ENCODE measurements at regions not wholly inside any gene's neighbourhood (a gene's known extent, or its start where the extent isn't known, plus 50 kb on each side); places are given as distances from the start of the nearest gene placed in this dataset.
"Not testable (repeated sequence)": the region's sequence is repeated elsewhere in the genome, so short reads cannot be mapped to it uniquely, and the experiment has no call there.

- TF ChIP-seq CTCF (IDR thresholded peaks at IDR 0.05), result no peak
- Histone ChIP-seq H3K4me1 (no peaks in the 10 kb centered on the region), H3K36me3 (no peaks in the 10 kb centered on the region), H3K27ac (no peak overlapping the region), H3K27me3 (peaks cover 16 to 98% of the 10 kb centered on the region in 2 donors), H3K4me3 (no peak overlapping the region), H3K9me3 (no peaks in the 10 kb centered on the region)
- intact Hi-C loops (cut with DNase I), result no loop called here
- no peak for ATAC-seq
- DNase-seq, result no peak
Measured at GRCh38 chr10:100642295-100642994, 102.9 kb upstream of the PAX2 start.

- TF ChIP-seq CTCF (IDR thresholded peaks at IDR 0.05), result no peak
- Histone ChIP-seq H3K4me3 (no peak overlapping the region), H3K9me3 (no peaks in the 10 kb centered on the region), H3K4me1 (no peaks in the 10 kb centered on the region), H3K36me3 (no peaks in the 10 kb centered on the region), H3K27me3 (peaks cover 4 to 91% of the 10 kb centered on the region in 2 donors), H3K27ac (no peak overlapping the region)
- intact Hi-C loops (cut with DNase I), result no loop called here
- ATAC-seq, result no peak
- no peak for DNase-seq
Measured at GRCh38 chr10:100645091-100645490, 100.3 kb upstream of the PAX2 start.

GRCh38 chr10:100645613-100646392, 99.6 kb upstream of the PAX2 start:
- DNase-seq (no peak), ATAC-seq (no peak)
- Histone ChIP-seq H3K36me3 (no peaks in the 10 kb centered on the region), H3K27me3 (peaks cover 4 to 91% of the 10 kb centered on the region in 2 donors), H3K4me1 (no peaks in the 10 kb centered on the region), H3K4me3 (no peak overlapping the region), H3K9me3 (no peaks in the 10 kb centered on the region), H3K27ac (no peak overlapping the region)
- intact Hi-C loops (cut with DNase I), result no loop called here
- TF ChIP-seq CTCF (IDR thresholded peaks at IDR 0.05), result no peak

GRCh38 chr10:100647928-100648327, 97.5 kb upstream of the PAX2 start:
- DNase-seq (no peak), ATAC-seq (no peak)
- Histone ChIP-seq H3K4me1 (no peaks in the 10 kb centered on the region), H3K4me3 (no peak overlapping the region), H3K9me3 (no peaks in the 10 kb centered on the region), H3K36me3 (no peaks in the 10 kb centered on the region), H3K27me3 (peaks cover 7 to 80% of the 10 kb centered on the region in 2 donors), H3K27ac (no peak overlapping the region)
- intact Hi-C loops (cut with DNase I), result no loop called here
- TF ChIP-seq CTCF (IDR thresholded peaks at IDR 0.05), result no peak

GRCh38 chr10:100650693-100651092, 94.7 kb upstream of the PAX2 start:
- ATAC-seq (no peak), DNase-seq (no peak)
- intact Hi-C loops (cut with DNase I), result no loop called here
- Histone ChIP-seq H3K36me3 (no peaks in the 10 kb centered on the region), H3K27me3 (peaks cover 32 to 81% of the 10 kb centered on the region in 2 donors), H3K9me3 (no peaks in the 10 kb centered on the region), H3K4me3 (no peak overlapping the region), H3K27ac (no peak overlapping the region), H3K4me1 (peaks cover 0 to 13% of the 10 kb centered on the region in 2 donors)
- TF ChIP-seq CTCF (IDR thresholded peaks at IDR 0.05), result no peak

- DNase-seq; H3K9me3 ChIP-seq; H3K36me3 ChIP-seq; H3K27ac ChIP-seq; intact Hi-C loops (cut with DNase I); ATAC-seq; H3K4me3 ChIP-seq: not testable (repeated sequence)
- H3K27me3 ChIP-seq, result peaks cover 36 to 81% of the 10 kb centered on the region in 2 donors
- peaks cover 0 to 17% of the 10 kb centered on the region in 2 donors for H3K4me1 ChIP-seq
Measured at GRCh38 chr10:100651099-100651498, 94.3 kb upstream of the PAX2 start.

All from left lung (tissue), 4 donors.